ENCODE measurements at regions not wholly inside any gene's neighbourhood (a gene's known extent, or its start where the extent isn't known, plus 50 kb on each side); places are given as distances from the start of the nearest gene placed in this dataset.

DNA sequence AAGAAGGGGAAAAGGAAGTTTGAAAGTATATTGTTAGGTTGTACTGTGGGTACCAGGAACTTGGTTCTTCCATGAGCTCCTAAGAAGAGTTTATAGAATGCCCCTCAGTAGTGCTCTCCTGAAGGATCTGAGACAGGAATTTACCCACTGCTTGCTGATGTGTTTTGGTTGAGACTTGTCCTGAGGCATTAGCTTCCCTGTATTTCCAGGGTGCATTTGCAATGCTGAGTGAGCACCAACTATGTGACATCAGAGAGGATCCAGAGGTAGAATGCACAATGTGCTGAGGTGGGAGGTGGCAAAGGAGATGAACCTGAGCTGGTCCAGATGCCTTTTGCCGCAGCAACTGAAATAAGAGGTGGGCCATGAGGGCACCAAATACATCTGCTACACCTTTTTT is 64.3 kb upstream of the LRRC3B start:
- no peak for DNase-seq

- DNase-seq = no peak
Measured at GRCh38 chr3:26559227-26559626, 63.3 kb upstream of the LRRC3B start.

GRCh38 chr3:26560081-26560480 is 62.5 kb upstream of the LRRC3B start:
- DNase-seq = no peak

GRCh38 chr3:26562021-26562768 is 60.4 kb upstream of the LRRC3B start:
- DNase-seq = no peak
